H9 (cell line): ENCODE measurements at regions not wholly inside any gene's neighbourhood (a gene's known extent, or its start where the extent isn't known, plus 50 kb on each side); places are given as distances from the start of the nearest gene placed in this dataset.

ENCODE experiments used
- DNase-seq: peaks from one replicate; pipeline ENCODE4 v3.0.0-alpha.2; 2017
- H2AFZ ChIP-seq: one replicate; pipeline ENCODE4 v1.6.1; 2013; ENCODE audit warnings: mild to moderate bottlenecking, low read length, control low read depth, moderate library complexity
- H2AK5ac ChIP-seq: 2 replicates; pipeline ENCODE4 v1.6.1; 2013; ENCODE audit warnings: low read length, control low read depth, mixed read lengths; ENCODE audit not compliant: insufficient read length
- H2BK120ac ChIP-seq: one replicate; pipeline ENCODE4 v1.6.1; 2013; ENCODE audit warnings: low read depth, mild to moderate bottlenecking, low read length, control low read depth, inconsistent platforms; ENCODE audit not compliant: poor library complexity, severe bottlenecking
- H2BK12ac ChIP-seq: 2 replicates; pipeline ENCODE4 v1.6.1; 2013; ENCODE audit warnings: low read length, control low read depth, mixed read lengths, low read depth; ENCODE audit not compliant: insufficient read length
- H2BK15ac ChIP-seq: 2 replicates; pipeline ENCODE4 v1.6.1; 2013; ENCODE audit warnings: low read depth, low read length, control low read depth
- H2BK20ac ChIP-seq: one replicate; pipeline ENCODE4 v1.6.1; 2013; ENCODE audit warnings: low read depth, mild to moderate bottlenecking, low read length, control low read depth, inconsistent platforms; ENCODE audit not compliant: poor library complexity, severe bottlenecking
- H2BK5ac ChIP-seq: 2 replicates; pipeline ENCODE4 v1.6.1; 2013; ENCODE audit warnings: low read length, control low read depth, mixed read lengths; ENCODE audit not compliant: insufficient read length
- H3K14ac ChIP-seq: 2 replicates; pipeline ENCODE4 v1.6.1; 2013; ENCODE audit warnings: low read length, control low read depth; ENCODE audit not compliant: insufficient read depth
- H3K18ac ChIP-seq: 2 replicates; pipeline ENCODE4 v1.6.1; 2013; ENCODE audit warnings: low read depth, mild to moderate bottlenecking, mixed read lengths, low read length, control low read depth; ENCODE audit not compliant: insufficient read length
- H3K23ac ChIP-seq: 2 replicates; pipeline ENCODE4 v1.6.1; 2013; ENCODE audit warnings: low read length, control low read depth, mixed read lengths, low read depth; ENCODE audit not compliant: insufficient read length
- H3K23me2 ChIP-seq: 2 replicates; pipeline ENCODE4 v1.6.1; 2013; ENCODE audit warnings: low read depth, mild to moderate bottlenecking, mixed read lengths, low read length, control low read depth; ENCODE audit not compliant: insufficient read length, poor library complexity, severe bottlenecking
- H3K27ac ChIP-seq: 2 replicates; pipeline ENCODE4 v1.5.1; 2013; ENCODE audit warnings: low read length, control low read depth, mixed read lengths, low read depth; ENCODE audit not compliant: insufficient read length
- H3K27me3 ChIP-seq: 2 replicates; pipeline ENCODE4 v1.6.1; 2013; ENCODE audit warnings: low read length, control low read depth, inconsistent platforms; ENCODE audit not compliant: insufficient read depth
- H3K4ac ChIP-seq: 2 replicates; pipeline ENCODE4 v1.6.1; 2013; ENCODE audit warnings: low read depth, mild to moderate bottlenecking, control low read depth, inconsistent platforms, low read length, moderate library complexity
- H3K4me1 ChIP-seq: 2 replicates; pipeline ENCODE4 v1.6.1; 2013; ENCODE audit warnings: low read length, control low read depth, inconsistent platforms; ENCODE audit not compliant: insufficient read depth
- H3K4me2 ChIP-seq: 2 replicates; pipeline ENCODE4 v1.6.1; 2013; ENCODE audit warnings: low read length, control low read depth, mixed read lengths; ENCODE audit not compliant: insufficient read length, insufficient read depth
- H3K56ac ChIP-seq: 2 replicates; pipeline ENCODE4 v1.6.1; 2013; ENCODE audit warnings: low read depth, mild to moderate bottlenecking, mixed read lengths, low read length, control low read depth; ENCODE audit not compliant: insufficient read length
- H3K79me1 ChIP-seq: 2 replicates; pipeline ENCODE4 v1.6.1; 2013; ENCODE audit warnings: low read depth, mild to moderate bottlenecking, moderate library complexity, low read length, control low read depth, inconsistent platforms; ENCODE audit not compliant: insufficient read depth, poor library complexity, severe bottlenecking
- H3K79me2 ChIP-seq: 2 replicates; pipeline ENCODE4 v1.6.1; 2013; ENCODE audit warnings: low read length, control low read depth, inconsistent platforms; ENCODE audit not compliant: insufficient read depth
- H3K9ac ChIP-seq: 2 replicates; pipeline ENCODE4 v1.6.1; 2013; ENCODE audit warnings: low read length, control low read depth, mixed read lengths; ENCODE audit not compliant: insufficient read length; ENCODE audit errors: extremely low read depth
- H3K9me3 ChIP-seq: one replicate; pipeline ENCODE4 v1.6.1; 2013; ENCODE audit warnings: low read depth, low read length, inconsistent platforms; ENCODE audit not compliant: control insufficient read depth
- H3T11ph ChIP-seq: one replicate; pipeline ENCODE4 v1.6.1; 2013; ENCODE audit warnings: mild to moderate bottlenecking, low read length, control low read depth, inconsistent platforms
- H4K20me1 ChIP-seq: one replicate; pipeline ENCODE4 v1.6.1; 2013; ENCODE audit not compliant: control insufficient read depth, insufficient read length, insufficient read depth
- H4K5ac ChIP-seq: 2 replicates; pipeline ENCODE4 v1.6.1; 2013; ENCODE audit warnings: low read depth, mild to moderate bottlenecking, mixed read lengths, low read length, control low read depth; ENCODE audit not compliant: insufficient read length
- H4K8ac ChIP-seq: replicated peaks from 2 replicates; pipeline ENCODE4 v1.6.1; 2013; ENCODE audit warnings: low read length, control low read depth, mixed read lengths, low read depth; ENCODE audit not compliant: insufficient read length
- H4K91ac ChIP-seq: 2 replicates; pipeline ENCODE4 v1.6.1; 2013; ENCODE audit warnings: low read depth, mild to moderate bottlenecking, moderate library complexity, mixed read lengths, low read length, control low read depth; ENCODE audit not compliant: insufficient read length
- H3K27ac Mint-ChIP-seq, 3 experiments: 2 replicates in 2 of 3; 3 replicates in 1 of 3; pipeline ENCODE4 v1.8.0; 2020 to 2021; ENCODE audit warnings: mixed read lengths in 3 of 3, mild to moderate bottlenecking in 1 of 3, moderate library complexity in 1 of 3
- H3K27me3 Mint-ChIP-seq: 2 replicates; pipeline ENCODE4 v1.8.0; 2021; ENCODE audit warnings: low read depth, mild to moderate bottlenecking, moderate library complexity, mixed read lengths
- H3K36me3 Mint-ChIP-seq, 3 experiments: 2 replicates in 2 of 3; 3 replicates in 1 of 3; pipeline ENCODE4 v1.8.0; 2020 to 2021; ENCODE audit warnings: low read depth in 3 of 3, mixed read lengths in 3 of 3; ENCODE audit not compliant: insufficient read depth in 1 of 3
- H3K4me1 Mint-ChIP-seq, 2 experiments: 2 replicates each; pipeline ENCODE4 v1.8.0; 2020; ENCODE audit warnings: mixed read lengths in 2 of 2
- H3K4me3 Mint-ChIP-seq, 2 experiments: 2 replicates in 1 of 2; 3 replicates in 1 of 2; pipeline ENCODE4 v1.8.0; 2020 to 2021; ENCODE audit warnings: mild to moderate bottlenecking in 2 of 2, mixed read lengths in 2 of 2, moderate library complexity in 1 of 2
- H3K9me3 Mint-ChIP-seq, 2 experiments: 2 replicates in 1 of 2; 3 replicates in 1 of 2; pipeline ENCODE4 v1.8.0; 2020; ENCODE audit warnings: mild to moderate bottlenecking in 2 of 2, mixed read lengths in 2 of 2, moderate library complexity in 1 of 2
- WGBS: extraction: QIAGEN DNeasy Blood & Tissue Kit; methylation state at CpG from one replicate; pipeline ENCODE4 v1.1.7; 2013; ENCODE audit warnings: missing lambda C conversion rate, low lambda C conversion rate, mixed read lengths; ENCODE audit not compliant: insufficient read length; ENCODE audit errors: extremely low coverage; 5-methylcytosine and 5-hydroxymethylcytosine counted together
- TF ChIP-seq, protein P1 (sequence below): fragments of 200-600 bp; sonication (generic); conservative IDR thresholded peaks from 3 replicates; pipeline ENCODE4 v1.8.0; 2021; ENCODE audit warnings: antibody characterized with exemption, mild to moderate bottlenecking

DNA sequence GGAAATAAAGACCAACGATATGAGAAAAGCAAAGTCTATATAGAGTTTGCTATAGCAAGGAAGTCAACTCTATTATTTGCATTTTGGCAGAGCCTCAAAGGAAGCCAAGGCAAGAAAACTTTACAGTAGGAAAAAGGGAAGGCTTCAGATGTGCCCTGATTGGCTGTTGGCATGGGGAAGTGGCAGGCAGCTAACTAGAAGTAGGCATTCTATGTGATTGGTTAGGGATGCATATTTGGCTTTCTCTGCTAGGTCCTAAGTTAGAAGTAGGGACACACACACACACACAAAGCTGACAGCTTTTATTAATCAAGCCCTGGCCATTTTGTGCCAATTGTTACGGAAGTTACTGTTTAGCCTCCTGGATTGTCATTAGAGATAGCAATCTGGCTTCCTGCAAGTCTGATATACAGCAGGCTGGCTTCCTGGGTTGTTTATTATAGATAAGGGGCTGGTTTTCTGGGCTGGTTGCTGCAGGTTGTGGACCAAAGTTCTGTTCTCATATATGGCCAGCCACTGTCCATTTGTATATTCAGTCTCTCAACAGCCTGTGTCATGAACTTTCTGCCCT lies 308.1 kb upstream of the GRAMD2B start:
- H3K4me3 Mint-ChIP-seq = no peak overlapping the region
- Histone ChIP-seq H3K27me3 (no peaks in the 10 kb centered on the region), H3T11ph (no peak overlapping the region), H3K27ac (no peak overlapping the region), H4K8ac (no peak overlapping the region), H3K56ac (no peak overlapping the region), H3K14ac (no peak overlapping the region), H2BK12ac (no peak overlapping the region), H3K4ac (no peak overlapping the region), H3K23me2 (no peaks in the 10 kb centered on the region), H4K5ac (no peak overlapping the region), H3K79me2 (no peaks in the 10 kb centered on the region), H3K18ac (no peak overlapping the region), H2BK15ac (no peak overlapping the region), H2BK5ac (no peak overlapping the region), H3K9ac (no peak overlapping the region), H3K4me1 (no peaks in the 10 kb centered on the region), H2BK120ac (no peak overlapping the region), H3K79me1 (no peaks in the 10 kb centered on the region), H3K23ac (no peak overlapping the region), H2AK5ac (no peak overlapping the region), H3K4me2 (no peak overlapping the region), H2AFZ (no peak overlapping the region), H2BK20ac (no peak overlapping the region), H4K20me1 (no peaks in the 10 kb centered on the region), H3K9me3 (no peaks in the 10 kb centered on the region), H4K91ac (no peak overlapping the region)
- H3K36me3 Mint-ChIP-seq = peaks cover 0 to 11% (median 9%) of the 10 kb centered on the region in 3 experiments
- TF ChIP-seq, protein P1, sequence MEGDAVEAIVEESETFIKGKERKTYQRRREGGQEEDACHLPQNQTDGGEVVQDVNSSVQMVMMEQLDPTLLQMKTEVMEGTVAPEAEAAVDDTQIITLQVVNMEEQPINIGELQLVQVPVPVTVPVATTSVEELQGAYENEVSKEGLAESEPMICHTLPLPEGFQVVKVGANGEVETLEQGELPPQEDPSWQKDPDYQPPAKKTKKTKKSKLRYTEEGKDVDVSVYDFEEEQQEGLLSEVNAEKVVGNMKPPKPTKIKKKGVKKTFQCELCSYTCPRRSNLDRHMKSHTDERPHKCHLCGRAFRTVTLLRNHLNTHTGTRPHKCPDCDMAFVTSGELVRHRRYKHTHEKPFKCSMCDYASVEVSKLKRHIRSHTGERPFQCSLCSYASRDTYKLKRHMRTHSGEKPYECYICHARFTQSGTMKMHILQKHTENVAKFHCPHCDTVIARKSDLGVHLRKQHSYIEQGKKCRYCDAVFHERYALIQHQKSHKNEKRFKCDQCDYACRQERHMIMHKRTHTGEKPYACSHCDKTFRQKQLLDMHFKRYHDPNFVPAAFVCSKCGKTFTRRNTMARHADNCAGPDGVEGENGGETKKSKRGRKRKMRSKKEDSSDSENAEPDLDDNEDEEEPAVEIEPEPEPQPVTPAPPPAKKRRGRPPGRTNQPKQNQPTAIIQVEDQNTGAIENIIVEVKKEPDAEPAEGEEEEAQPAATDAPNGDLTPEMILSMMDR = no peak
- peaks cover 3 to 8% of the 10 kb centered on the region in 2 experiments for H3K4me1 Mint-ChIP-seq
- no peak overlapping the region for H3K27ac Mint-ChIP-seq
- WGBS = no CpG with 5 or more reads among the region's 2 CpGs
- DNase-seq = no peak
- H3K27me3 Mint-ChIP-seq = no peaks in the 10 kb centered on the region
- peaks cover 11 to 13% of the 10 kb centered on the region in 2 experiments for H3K9me3 Mint-ChIP-seq
